Heart right ventricle (tissue), 16 donors: ENCODE measurements at regions not wholly inside any gene's neighbourhood (a gene's known extent, or its start where the extent isn't known, plus 50 kb on each side); places are given as distances from the start of the nearest gene placed in this dataset.
"Not testable (repeated sequence)": the region's sequence is repeated elsewhere in the genome, so short reads cannot be mapped to it uniquely, and the experiment has no call there.

Source experiments
- ATAC-seq, 8 donors: fragments of 200-7000 bp; cut with Tn5 transposase; one replicate each; pipeline ENCODE4 v1.9.1; 2020; ENCODE audit warnings: mild to moderate bottlenecking in 8 of 8, moderate library complexity in 8 of 8, moderate number of reproducible peaks in 1 of 8
- DNase-seq, 2 donors: peaks; one replicate each; pipeline ENCODE4 v3.0.0-alpha.2; 2020
- H3K27ac ChIP-seq, 10 donors: fragments of 200-600 bp; sonication (generic) in 2 of 10; one replicate each; pipeline versions ENCODE4 v1.5.0 to v1.8.0; 2020 to 2022; ENCODE audit warnings: mild to moderate bottlenecking in 3 of 10
- H3K27me3 ChIP-seq, 7 donors: fragments of 200-600 bp; one replicate each; pipeline ENCODE4 v1.8.0; 2021 to 2022; ENCODE audit warnings: mild to moderate bottlenecking in 2 of 7
- H3K36me3 ChIP-seq, 9 donors: fragments of 200-600 bp; sonication (generic) in 1 of 9; one replicate each; pipeline versions ENCODE4 v1.5.0 to v1.8.0; 2020 to 2022; ENCODE audit warnings: mild to moderate bottlenecking in 2 of 9
- H3K4me1 ChIP-seq, 9 donors: fragments of 200-600 bp; sonication (generic) in 1 of 9; one replicate each; pipeline versions ENCODE4 v1.5.0 to v1.8.0; 2020 to 2022; ENCODE audit warnings: mild to moderate bottlenecking in 4 of 9
- H3K4me3 ChIP-seq, 10 donors: fragments of 200-600 bp; sonication (generic) in 2 of 10; one replicate each; pipeline versions ENCODE4 v1.5.0 to v1.8.0; 2020 to 2022; ENCODE audit warnings: mild to moderate bottlenecking in 7 of 10, moderate library complexity in 2 of 10
- H3K9me3 ChIP-seq, 11 donors: fragments of 200-600 bp in 10 of 11; sonication (generic) in 2 of 11; one replicate each; pipeline versions ENCODE4 v1.5.0 to v1.8.0; 2013 to 2022; ENCODE audit warnings: mild to moderate bottlenecking in 2 of 11, control low read depth in 1 of 11, moderate library complexity in 1 of 11
- WGBS, 2 donors: extraction: QIAGEN DNeasy Blood & Tissue Kit; methylation state at CpG; one replicate each; pipeline ENCODE4 v1.1.7; 2013; ENCODE audit warnings: inconsistent platforms in 1 of 2; 5-methylcytosine and 5-hydroxymethylcytosine counted together
- intact Hi-C, 10 donors: fragments of 100-400 bp; cut with DNase I; formaldehyde crosslinking; loops; one replicate each; pipeline versions ENCODE4 v1.11.1 to v1.14.2; 2022
- TF ChIP-seq, protein P1 (sequence below), 9 donors: fragments of 200-600 bp; sonication (generic) in 2 of 9; IDR thresholded peaks; one replicate each; pipeline versions ENCODE4 v1.5.0 to v1.8.0; 2021 to 2022; ENCODE audit warnings: antibody characterized with exemption in 9 of 9, mild to moderate bottlenecking in 5 of 9, moderate library complexity in 1 of 9
- donor health status: Arrhythmogenic right ventricular cardiomyopathy.
- donor health status: ischemic (EF 13 %, LVEDD 7.1; RV severe dilation, severe dysfunction).
- donor health status: healthy with polysubstance abuse.
- donor health status: DM: no; HTN: yes; CAD: no.
- donor health status: DM: no; HTN: no; CAD: no.
- donor health status: ischemic (EF 25% LVEDD 6.9; RV normal size, moderate dysfunction).
- donor health status: ischemic (EF 25% LVEDD 5.7; RV mildly dilated, moderate dysfunction).
- donor health status: healthy.
- donor health status: DM: yes; HTN: yes; CAD: no.
- donor health status: Ischemic cardiomyopathy.
- donor health status: ischemic (EF 35%, LVEDD 5.7; RV mildly dilated, moderate dysfunction).
- donor health status: nonischemic (EF 11% LVEDD 7.7; RV severe dilation, severe dysfunction).
- donor health status: DM: yes; HTN: yes; CAD: no.
- donor health status: PGD.
- donor health status: ischemic (EF 29% LVEDD 5.4; RV normal size, mild dysfunction).
- donor health status: nonischemic (EF 23%, LVEDD 6.1; RV moderate dilation, normal function).

DNA sequence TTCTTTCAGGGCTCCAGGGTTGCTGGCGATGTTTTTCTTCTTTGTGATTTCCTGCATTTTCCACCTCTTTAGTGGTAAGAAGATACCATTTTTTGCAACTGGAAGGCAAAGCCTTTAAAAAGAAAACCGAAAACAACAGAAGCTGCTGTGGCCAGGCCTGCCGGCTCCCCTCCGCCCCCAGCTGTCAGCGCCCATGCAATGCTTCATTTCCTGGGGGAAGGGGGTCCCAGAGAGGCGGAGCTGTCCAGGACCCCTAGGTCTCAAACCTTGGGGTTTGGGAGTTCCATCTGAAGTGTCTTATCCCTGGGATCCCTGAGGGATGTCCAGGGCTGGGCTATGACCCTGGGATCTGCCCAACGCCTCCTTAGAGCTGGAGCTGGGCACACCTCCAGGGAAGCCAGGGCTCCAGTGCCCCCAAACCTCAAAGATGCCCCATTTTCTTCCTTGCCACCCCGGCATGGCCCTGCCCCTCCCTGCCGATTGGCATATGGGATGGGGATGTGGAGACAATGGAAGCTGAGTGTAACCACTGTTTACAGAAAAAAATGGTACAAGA is 257.2 kb upstream of the MVB12B start:
- WGBS, 2 donors: 51 to 53% methylated on average over 9 of the region's 9 CpGs
- H3K4me1 ChIP-seq: no peaks in the 10 kb centered on the region
- H3K27me3 ChIP-seq: peaks cover 0 to 49% (median 26%) of the 10 kb centered on the region in 7 donors
- no peak for ATAC-seq
- intact Hi-C loops: no loop called here
- no peak overlapping the region for H3K27ac ChIP-seq
- no peak overlapping the region for H3K4me3 ChIP-seq
- DNase-seq: no peak
- no peaks in the 10 kb centered on the region for H3K9me3 ChIP-seq
- TF ChIP-seq, protein P1, sequence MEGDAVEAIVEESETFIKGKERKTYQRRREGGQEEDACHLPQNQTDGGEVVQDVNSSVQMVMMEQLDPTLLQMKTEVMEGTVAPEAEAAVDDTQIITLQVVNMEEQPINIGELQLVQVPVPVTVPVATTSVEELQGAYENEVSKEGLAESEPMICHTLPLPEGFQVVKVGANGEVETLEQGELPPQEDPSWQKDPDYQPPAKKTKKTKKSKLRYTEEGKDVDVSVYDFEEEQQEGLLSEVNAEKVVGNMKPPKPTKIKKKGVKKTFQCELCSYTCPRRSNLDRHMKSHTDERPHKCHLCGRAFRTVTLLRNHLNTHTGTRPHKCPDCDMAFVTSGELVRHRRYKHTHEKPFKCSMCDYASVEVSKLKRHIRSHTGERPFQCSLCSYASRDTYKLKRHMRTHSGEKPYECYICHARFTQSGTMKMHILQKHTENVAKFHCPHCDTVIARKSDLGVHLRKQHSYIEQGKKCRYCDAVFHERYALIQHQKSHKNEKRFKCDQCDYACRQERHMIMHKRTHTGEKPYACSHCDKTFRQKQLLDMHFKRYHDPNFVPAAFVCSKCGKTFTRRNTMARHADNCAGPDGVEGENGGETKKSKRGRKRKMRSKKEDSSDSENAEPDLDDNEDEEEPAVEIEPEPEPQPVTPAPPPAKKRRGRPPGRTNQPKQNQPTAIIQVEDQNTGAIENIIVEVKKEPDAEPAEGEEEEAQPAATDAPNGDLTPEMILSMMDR (IDR thresholded peaks at IDR 0.05): no peak
- H3K36me3 ChIP-seq: no peaks in the 10 kb centered on the region

- Histone ChIP-seq H3K9me3 (no peaks in the 10 kb centered on the region), H3K27me3 (peaks cover 0 to 46% (median 26%) of the 10 kb centered on the region in 7 donors), H3K27ac (no peak overlapping the region), H3K4me3 (no peak overlapping the region), H3K36me3 (no peaks in the 10 kb centered on the region), H3K4me1 (no peaks in the 10 kb centered on the region)
- intact Hi-C loops: no loop called here
- ATAC-seq (no peak), DNase-seq (no peak)
- 74 to 77% methylated on average over 15 of the region's 15 CpGs for WGBS, 2 donors
- TF ChIP-seq, protein P1 (IDR thresholded peaks at IDR 0.05): no peak
These were observed 256.5 kb upstream of the MVB12B start for GRCh38 chr9:126070058-126070655.

- DNase-seq (no peak), ATAC-seq (no peak)
- Histone ChIP-seq H3K9me3 (no peaks in the 10 kb centered on the region), H3K27ac (no peak overlapping the region), H3K36me3 (no peaks in the 10 kb centered on the region), H3K4me3 (no peak overlapping the region), H3K4me1 (no peaks in the 10 kb centered on the region), H3K27me3 (peaks cover 0 to 43% (median 26%) of the 10 kb centered on the region in 7 donors)
- intact Hi-C loops: no loop called here
- WGBS, 2 donors: 72 to 78% methylated on average over 13 of the region's 13 CpGs
- TF ChIP-seq, protein P1 (IDR thresholded peaks at IDR 0.05): no peak
These were observed 255.4 kb upstream of the MVB12B start for GRCh38 chr9:126071076-126071750.

DNA sequence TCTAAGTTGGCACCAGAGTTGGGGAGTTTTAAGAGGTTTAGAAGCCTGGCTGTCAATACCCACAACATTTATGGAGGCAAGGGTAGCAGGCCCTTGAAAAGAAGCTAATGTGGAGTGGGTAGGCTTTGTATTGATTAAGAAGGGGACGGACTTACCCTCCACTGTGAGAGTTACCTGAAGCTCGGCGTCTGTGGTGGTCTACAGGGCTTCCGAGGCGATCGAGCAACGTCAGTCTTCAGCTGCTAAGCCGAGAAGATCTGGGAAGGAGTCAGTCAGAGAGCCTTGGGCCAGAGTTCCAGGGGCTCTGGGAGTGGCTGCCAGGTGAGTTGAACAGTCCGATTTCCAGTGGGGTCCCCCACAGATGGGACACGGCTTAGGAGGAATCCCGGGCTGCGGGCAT is 249.0 kb upstream of the MVB12B start:
- peaks cover 0 to 13% (median 0%) of the 10 kb centered on the region in 7 donors for H3K27me3 ChIP-seq
- H3K27ac ChIP-seq, ATAC-seq, DNase-seq, H3K4me3 ChIP-seq, H3K4me1 ChIP-seq, intact Hi-C loops, H3K36me3 ChIP-seq, H3K9me3 ChIP-seq: not testable (repeated sequence)
- 88 to 89% methylated on average over 12 of the region's 12 CpGs for WGBS, 2 donors

GRCh38 chr9:126080641-126081040 is 246.0 kb upstream of the MVB12B start:
- WGBS, 2 donors: 47 to 58% methylated on average over 2 of the region's 2 CpGs
- TF ChIP-seq, protein P1 (IDR thresholded peaks at IDR 0.05): no peak
- H3K27me3 ChIP-seq: peaks cover 0 to 17% (median 0%) of the 10 kb centered on the region in 7 donors
- intact Hi-C loops: no loop called here
- no peak overlapping the region for H3K4me3 ChIP-seq
- H3K9me3 ChIP-seq: no peaks in the 10 kb centered on the region
- no peaks in the 10 kb centered on the region for H3K36me3 ChIP-seq
- H3K27ac ChIP-seq: no peak overlapping the region
- DNase-seq: no peak
- no peak for ATAC-seq
- no peaks in the 10 kb centered on the region for H3K4me1 ChIP-seq
